Gastrocnemius medialis (tissue), 4 donors: ENCODE measurements at regions not wholly inside any gene's neighbourhood (a gene's known extent, or its start where the extent isn't known, plus 50 kb on each side); places are given as distances from the start of the nearest gene placed in this dataset.

Source experiments
- CTCF ChIP-seq, 5 experiments: fragments of 450-650 bp in 3 of 5; fragments of 200-600 bp in 2 of 5; sonication (generic) in 2 of 5; IDR thresholded peaks in 4 of 5; conservative IDR thresholded peaks in 1 of 5; 1 replicate in 4 of 5; 2 replicates in 1 of 5; pipeline ENCODE4 v1.5.1; 2016 to 2019; ENCODE audit warnings: antibody characterized with exemption in 5 of 5, mild to moderate bottlenecking in 3 of 5, moderate library complexity in 3 of 5
- POLR2A ChIP-seq, 2 donors: fragments of 450-650 bp; IDR thresholded peaks; one replicate each; pipeline ENCODE4 v1.6.1; 2017; ENCODE audit warnings: antibody characterized with exemption in 2 of 2, mild to moderate bottlenecking in 2 of 2, moderate library complexity in 2 of 2

- no peak for TF ChIP-seq CTCF (IDR thresholded peaks at IDR 0.05 in 4 of 5, conservative IDR thresholded peaks at IDR 0.05 in 1 of 5)
- TF ChIP-seq POLR2A (IDR thresholded peaks at IDR 0.05) = no peak
Measured at GRCh38 chr1:65741993-65742392, 50.7 kb upstream of the PDE4B start.
